ENCODE measurements at regions not wholly inside any gene's neighbourhood (a gene's known extent, or its start where the extent isn't known, plus 50 kb on each side); places are given as distances from the start of the nearest gene placed in this dataset.

- Histone ChIP-seq H3K4me3 (no peak overlapping the region), H3K36me3 (no peaks in the 10 kb centered on the region), H3K27ac (no peak overlapping the region), H3K9me3 (no peaks in the 10 kb centered on the region), H3K4me1 (replicated peaks) (no peaks in the 10 kb centered on the region), H3K27me3 (replicated peaks; ENCODE audit: insufficient read depth) (no peaks in the 10 kb centered on the region)
- WGBS, result 39% methylated on average over 3 of the region's 3 CpGs
- no peak for DNase-seq (ENCODE audit: low spot score)
- no peak for TF ChIP-seq CTCF (IDR thresholded peaks at IDR 0.05)
- no peak for TF ChIP-seq POLR2A (IDR thresholded peaks at IDR 0.05)
- TF ChIP-seq POLR2AphosphoS5 (IDR thresholded peaks at IDR 0.05), result no peak
- intact Hi-C loops (cut with DNase I), result no loop called here
These were observed 475.5 kb downstream of the QKI start for GRCh38 chr6:163889904-163890514.

DNA sequence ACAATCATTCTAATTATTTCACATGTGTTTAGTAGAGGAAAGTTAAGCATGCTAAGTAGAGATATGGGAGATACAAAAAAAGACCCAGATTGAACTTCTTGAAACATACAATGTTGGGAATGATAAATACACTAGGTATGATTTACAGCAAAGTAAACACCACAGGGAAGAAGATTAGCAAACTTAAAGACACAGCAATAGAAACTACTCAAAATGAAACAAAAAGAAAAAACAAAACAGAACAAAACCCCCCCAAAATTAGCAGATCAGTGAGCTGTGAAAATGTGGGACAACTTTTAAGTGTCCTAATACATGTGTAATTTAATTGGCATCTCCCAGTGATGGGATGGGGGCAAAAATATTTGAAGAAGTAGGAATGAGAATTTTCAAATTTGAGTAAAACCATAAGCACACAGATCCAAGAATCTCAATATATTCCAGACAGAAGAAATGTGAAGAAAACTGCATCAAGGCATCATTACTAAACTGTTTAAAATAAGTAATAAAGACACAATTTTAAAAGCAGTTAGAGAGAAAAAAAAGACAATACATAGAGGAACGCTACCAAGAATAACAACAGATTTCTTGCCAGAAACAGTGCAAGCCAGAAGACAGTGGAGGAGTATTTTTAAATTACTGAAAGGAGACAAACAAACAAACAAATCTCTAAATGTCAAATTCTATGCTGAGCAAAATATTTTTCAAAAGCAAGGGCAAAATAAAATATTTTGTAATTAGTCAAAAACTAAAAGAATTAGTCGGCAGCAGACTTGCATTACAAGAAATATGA is 473.7 kb downstream of the QKI start:
- no peak for TF ChIP-seq CTCF (IDR thresholded peaks at IDR 0.05)
- no peak for TF ChIP-seq POLR2A (IDR thresholded peaks at IDR 0.05)
- no peak for TF ChIP-seq POLR2AphosphoS5 (IDR thresholded peaks at IDR 0.05)
- Histone ChIP-seq H3K9me3 (no peaks in the 10 kb centered on the region), H3K27ac (no peak overlapping the region), H3K36me3 (no peaks in the 10 kb centered on the region), H3K4me3 (no peak overlapping the region), H3K27me3 (replicated peaks; ENCODE audit: insufficient read depth) (no peaks in the 10 kb centered on the region), H3K4me1 (replicated peaks) (no peaks in the 10 kb centered on the region)
- no peak for DNase-seq (ENCODE audit: low spot score)
- intact Hi-C loops (cut with DNase I), result no loop called here
- WGBS, result 86% methylated on average over 2 of the region's 2 CpGs

- H3K27ac ChIP-seq, result no peak overlapping the region
- H3K4me3 ChIP-seq, result no peak overlapping the region
- no peaks in the 10 kb centered on the region for H3K9me3 ChIP-seq
- H3K36me3 ChIP-seq, result no peaks in the 10 kb centered on the region
- DNase-seq (ENCODE audit: low spot score), result no peak
- no peaks in the 10 kb centered on the region for H3K4me1 ChIP-seq (replicated peaks)
- TF ChIP-seq POLR2AphosphoS5 (IDR thresholded peaks at IDR 0.05) (no peak), CTCF (IDR thresholded peaks at IDR 0.05) (no peak), POLR2A (IDR thresholded peaks at IDR 0.05) (no peak)
- H3K27me3 ChIP-seq (replicated peaks; ENCODE audit: insufficient read depth), result no peaks in the 10 kb centered on the region
- 100% methylated on average over 1 of the region's 1 CpG for WGBS
- intact Hi-C loops (cut with DNase I), result no loop called here
These were observed 471.9 kb downstream of the QKI start for GRCh38 chr6:163886428-163886827.

- WGBS, result 72% methylated on average over 3 of the region's 3 CpGs
- Histone ChIP-seq H3K36me3 (no peaks in the 10 kb centered on the region), H3K27ac (no peak overlapping the region), H3K4me3 (no peak overlapping the region), H3K9me3 (no peaks in the 10 kb centered on the region), H3K4me1 (replicated peaks) (no peaks in the 10 kb centered on the region), H3K27me3 (replicated peaks; ENCODE audit: insufficient read depth) (no peaks in the 10 kb centered on the region)
- no peak for DNase-seq (ENCODE audit: low spot score)
- intact Hi-C loops (cut with DNase I), result no loop called here
- no peak for TF ChIP-seq POLR2A (IDR thresholded peaks at IDR 0.05)
- no peak for TF ChIP-seq CTCF (IDR thresholded peaks at IDR 0.05)
- no peak for TF ChIP-seq POLR2AphosphoS5 (IDR thresholded peaks at IDR 0.05)
These were observed 469.5 kb downstream of the QKI start for GRCh38 chr6:163883984-163884383.

- H3K9me3 ChIP-seq, result no peaks in the 10 kb centered on the region
- H3K4me1 ChIP-seq (replicated peaks), result no peaks in the 10 kb centered on the region
- H3K27ac ChIP-seq, result no peak overlapping the region
- no peak overlapping the region for H3K4me3 ChIP-seq
- no peaks in the 10 kb centered on the region for H3K36me3 ChIP-seq
- intact Hi-C loops (cut with DNase I), result no loop called here
- TF ChIP-seq POLR2A (IDR thresholded peaks at IDR 0.05) (no peak), CTCF (IDR thresholded peaks at IDR 0.05) (no peak), POLR2AphosphoS5 (IDR thresholded peaks at IDR 0.05) (no peak)
- no peaks in the 10 kb centered on the region for H3K27me3 ChIP-seq (replicated peaks; ENCODE audit: insufficient read depth)
- DNase-seq (ENCODE audit: low spot score), result no peak
- 88% methylated on average over 2 of the region's 2 CpGs for WGBS
These were observed 464.2 kb downstream of the QKI start for GRCh38 chr6:163878698-163879097.
